ENCODE measurements at regions not wholly inside any gene's neighbourhood (a gene's known extent, or its start where the extent isn't known, plus 50 kb on each side); places are given as distances from the start of the nearest gene placed in this dataset.
"Not testable (repeated sequence)": the region's sequence is repeated elsewhere in the genome, so short reads cannot be mapped to it uniquely, and the experiment has no call there.

- TF ChIP-seq, protein P1, sequence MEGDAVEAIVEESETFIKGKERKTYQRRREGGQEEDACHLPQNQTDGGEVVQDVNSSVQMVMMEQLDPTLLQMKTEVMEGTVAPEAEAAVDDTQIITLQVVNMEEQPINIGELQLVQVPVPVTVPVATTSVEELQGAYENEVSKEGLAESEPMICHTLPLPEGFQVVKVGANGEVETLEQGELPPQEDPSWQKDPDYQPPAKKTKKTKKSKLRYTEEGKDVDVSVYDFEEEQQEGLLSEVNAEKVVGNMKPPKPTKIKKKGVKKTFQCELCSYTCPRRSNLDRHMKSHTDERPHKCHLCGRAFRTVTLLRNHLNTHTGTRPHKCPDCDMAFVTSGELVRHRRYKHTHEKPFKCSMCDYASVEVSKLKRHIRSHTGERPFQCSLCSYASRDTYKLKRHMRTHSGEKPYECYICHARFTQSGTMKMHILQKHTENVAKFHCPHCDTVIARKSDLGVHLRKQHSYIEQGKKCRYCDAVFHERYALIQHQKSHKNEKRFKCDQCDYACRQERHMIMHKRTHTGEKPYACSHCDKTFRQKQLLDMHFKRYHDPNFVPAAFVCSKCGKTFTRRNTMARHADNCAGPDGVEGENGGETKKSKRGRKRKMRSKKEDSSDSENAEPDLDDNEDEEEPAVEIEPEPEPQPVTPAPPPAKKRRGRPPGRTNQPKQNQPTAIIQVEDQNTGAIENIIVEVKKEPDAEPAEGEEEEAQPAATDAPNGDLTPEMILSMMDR (IDR thresholded peaks at IDR 0.05) = no peak
These were observed 644.4 kb upstream of the MIS18BP1 start for GRCh38 chr14:45897439-45897838.

GRCh38 chr14:45893127-45893526, 640.1 kb upstream of the MIS18BP1 start:
- Histone ChIP-seq H3K9me3 (ENCODE audit: control insufficient read depth, low read length) (no peaks in the 10 kb centered on the region), H3K4me3 (ENCODE audit: low read depth, low read length) (no peak overlapping the region), H3K79me2 (no peaks in the 10 kb centered on the region), H3K27ac (no peak overlapping the region), H3K9ac (no peak overlapping the region), H3K4me2 (ENCODE audit: low read length) (no peak overlapping the region), H3K27me3 (ENCODE audit: control insufficient read depth, insufficient read depth, low read length) (no peaks in the 10 kb centered on the region), H3K36me3 (ENCODE audit: control insufficient read depth, insufficient read depth, low read length) (no peaks in the 10 kb centered on the region), H3K4me1 (no peaks in the 10 kb centered on the region), H2AFZ (no peak overlapping the region)
- TF ChIP-seq, protein P1 (IDR thresholded peaks at IDR 0.05) = no peak

More at GRCh38 chr14:45897439-45897838, 644.4 kb upstream of the MIS18BP1 start:
- Histone ChIP-seq H3K4me2 (ENCODE audit: low read length) (no peak overlapping the region), H3K36me3 (ENCODE audit: control insufficient read depth, insufficient read depth, low read length) (no peaks in the 10 kb centered on the region), H3K4me1 (no peaks in the 10 kb centered on the region), H2AFZ (no peak overlapping the region), H3K9ac (no peak overlapping the region), H3K27ac (no peak overlapping the region), H3K27me3 (ENCODE audit: control insufficient read depth, insufficient read depth, low read length) (no peaks in the 10 kb centered on the region), H3K79me2 (no peaks in the 10 kb centered on the region), H3K4me3 (ENCODE audit: low read depth, low read length) (no peak overlapping the region), H3K9me3 (ENCODE audit: control insufficient read depth, low read length) (no peaks in the 10 kb centered on the region)

DNA sequence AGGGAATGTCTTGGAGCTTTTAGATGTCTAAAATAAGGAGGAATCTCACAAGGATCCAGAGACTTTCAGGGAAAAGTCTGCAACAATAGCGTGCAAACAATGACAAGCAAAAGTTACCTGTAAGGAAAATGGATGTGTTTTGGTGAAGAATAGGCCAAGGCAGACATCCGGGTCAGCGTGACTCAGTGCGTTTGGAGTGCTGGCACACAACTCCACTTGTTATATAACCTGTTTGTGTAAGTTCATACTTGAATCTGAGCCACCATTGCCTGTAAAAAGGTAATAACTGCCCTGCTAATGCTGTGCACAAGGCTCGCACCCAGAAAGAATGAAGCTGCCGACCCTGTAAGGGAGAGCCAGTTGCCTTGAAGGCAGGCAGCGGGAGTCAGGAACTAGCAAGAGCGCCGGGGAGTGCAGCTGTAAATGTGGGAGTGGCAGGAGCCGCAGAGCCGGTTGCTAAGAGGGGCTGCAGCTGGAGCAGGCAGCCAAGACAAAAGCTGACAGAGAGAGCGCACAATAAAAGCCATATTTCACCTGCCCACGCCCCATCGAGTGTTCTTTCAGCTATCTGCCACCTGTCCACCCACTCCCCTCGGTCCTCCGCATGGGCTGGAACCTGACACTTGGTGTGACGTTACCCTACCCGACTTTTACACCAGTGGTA, 638.5 kb upstream of the MIS18BP1 start:
- no peaks in the 10 kb centered on the region for H3K79me2 ChIP-seq
- no peak overlapping the region for H3K4me3 ChIP-seq (ENCODE audit: low read depth, low read length)
- H3K4me2 ChIP-seq (ENCODE audit: low read length) = peak overlapping the region; percentile 26
- TF ChIP-seq, protein P1 (IDR thresholded peaks at IDR 0.05) = no peak
- no peaks in the 10 kb centered on the region for H3K4me1 ChIP-seq
- H2AFZ ChIP-seq = no peak overlapping the region
- H3K9me3 ChIP-seq (ENCODE audit: control insufficient read depth, low read length) = no peaks in the 10 kb centered on the region
- H3K27ac ChIP-seq = no peak overlapping the region
- H3K27me3 ChIP-seq (ENCODE audit: control insufficient read depth, insufficient read depth, low read length) = no peaks in the 10 kb centered on the region
- H3K36me3 ChIP-seq (ENCODE audit: control insufficient read depth, insufficient read depth, low read length) = no peaks in the 10 kb centered on the region
- no peak overlapping the region for H3K9ac ChIP-seq

- not testable (repeated sequence) for H3K4me2 ChIP-seq (ENCODE audit: low read length); H3K4me1 ChIP-seq; H3K27ac ChIP-seq; H3K9me3 ChIP-seq (ENCODE audit: control insufficient read depth, low read length); H3K4me3 ChIP-seq (ENCODE audit: low read depth, low read length); H3K27me3 ChIP-seq (ENCODE audit: control insufficient read depth, insufficient read depth, low read length); H2AFZ ChIP-seq; H3K9ac ChIP-seq; H3K36me3 ChIP-seq (ENCODE audit: control insufficient read depth, insufficient read depth, low read length); H3K79me2 ChIP-seq
These were observed 635.8 kb upstream of the MIS18BP1 start for GRCh38 chr14:45888766-45889285.

GRCh38 chr14:45877981-45878380, 625.0 kb upstream of the MIS18BP1 start:
- Histone ChIP-seq H3K4me1 (no peaks in the 10 kb centered on the region), H3K4me3 (ENCODE audit: low read depth, low read length) (no peak overlapping the region), H3K36me3 (ENCODE audit: control insufficient read depth, insufficient read depth, low read length) (no peaks in the 10 kb centered on the region), H3K9ac (no peak overlapping the region), H3K27me3 (ENCODE audit: control insufficient read depth, insufficient read depth, low read length) (no peaks in the 10 kb centered on the region), H2AFZ (no peak overlapping the region), H3K79me2 (no peaks in the 10 kb centered on the region), H3K4me2 (ENCODE audit: low read length) (no peak overlapping the region), H3K27ac (no peak overlapping the region), H3K9me3 (ENCODE audit: control insufficient read depth, low read length) (no peaks in the 10 kb centered on the region)
- TF ChIP-seq, protein P1 (IDR thresholded peaks at IDR 0.05) = no peak
